ENCODE measurements at regions not wholly inside any gene's neighbourhood (a gene's known extent, or its start where the extent isn't known, plus 50 kb on each side); places are given as distances from the start of the nearest gene placed in this dataset.

DNA sequence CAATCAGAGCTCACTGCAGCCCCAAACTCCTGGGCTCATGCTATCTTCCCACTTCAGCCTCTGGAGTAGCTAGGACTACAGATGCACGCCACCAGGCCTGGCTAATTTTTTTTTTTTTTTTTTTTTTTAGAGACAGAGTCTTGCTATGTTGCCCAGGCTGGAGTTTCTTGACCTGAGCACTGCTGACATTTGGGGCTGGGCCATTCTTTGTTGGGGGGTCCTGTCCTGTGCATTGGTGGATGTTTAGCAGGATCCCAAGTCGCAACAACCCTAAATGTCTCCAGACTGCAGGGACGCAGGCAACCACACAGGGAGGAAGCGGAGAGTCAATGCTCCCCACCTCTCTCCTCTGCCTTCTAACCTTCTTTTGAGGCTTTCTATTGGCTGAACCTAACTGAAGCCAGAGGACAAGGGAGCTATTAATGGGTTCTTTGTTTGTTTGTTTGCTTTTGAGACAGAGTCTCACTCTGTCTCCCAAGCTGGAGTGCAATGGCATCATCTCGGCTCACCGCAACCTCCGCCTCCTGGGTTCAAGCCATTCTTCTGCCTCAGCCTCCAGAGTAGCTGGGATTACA lies 58.3 kb upstream of the ADGRE5 start:
- DNase-seq (ENCODE audit: low read depth, low spot score) (no peak), ATAC-seq (no peak)
- no peaks in the 10 kb centered on the region for H3K9me2 ChIP-seq (ENCODE audit: insufficient read depth)
- ChIA-PET RAD21 (ENCODE audit: low non-redundant PET in 1 of 2, low total read pairs in 2 of 2, uncharacterized antibody in 2 of 2, unreplicated experiment in 2 of 2) (interaction anchor here in 1 of 2 experiments (0.7 kb wide), 1 partner anchor 22 kb away, joined by 5 read pairs; no protein-coding TSS in a partner anchor), CTCF (no interaction called here), POLR2A (no interaction called here)
- H3K79me2 ChIP-seq (ENCODE audit: insufficient read depth, low read length): no peaks in the 10 kb centered on the region
- no peak overlapping the region for H3K27ac ChIP-seq (ENCODE audit: low read depth, low read length)
- H3K9ac ChIP-seq (ENCODE audit: low read length): no peak overlapping the region
- no peak overlapping the region for H3K4me3 ChIP-seq (replicated peaks in 1 of 2; ENCODE audit: low read depth in 1 of 2, low read length in 2 of 2)
- H3K4me2 ChIP-seq (ENCODE audit: low read length): no peak overlapping the region
- no peak overlapping the region for H2AFZ ChIP-seq (ENCODE audit: low read depth, low read length, poor library complexity, severe bottlenecking)
- no peaks in the 10 kb centered on the region for H3K27me3 ChIP-seq (ENCODE audit: insufficient read depth, low read length)
- no peaks in the 10 kb centered on the region for H4K20me1 ChIP-seq (ENCODE audit: insufficient read depth)
- TF ChIP-seq POLR2AphosphoS5 (IDR thresholded peaks at IDR 0.05; ENCODE audit: low read depth, low read length) (no peak), FOSL1 (IDR thresholded peaks at IDR 0.05; ENCODE audit: low read depth) (no peak), SP1 (IDR thresholded peaks at IDR 0.05; ENCODE audit: low read depth) (no peak), YY1 (IDR thresholded peaks at IDR 0.05; ENCODE audit: extremely low read depth, insufficient replicate concordance, low read depth, low read length) (no peak), RAD21 (IDR thresholded peaks at IDR 0.05; ENCODE audit: low read depth) (no peak), ELF1 (IDR thresholded peaks at IDR 0.05; ENCODE audit: borderline replicate concordance, low read depth) (no peak), ZFX (IDR thresholded peaks at IDR 0.05) (no peak), CBX3 (IDR thresholded peaks at IDR 0.05; ENCODE audit: low read depth) (no peak), CEBPB (IDR thresholded peaks at IDR 0.05; ENCODE audit: low read depth) (no peak)
- TF ChIP-seq, protein P1, sequence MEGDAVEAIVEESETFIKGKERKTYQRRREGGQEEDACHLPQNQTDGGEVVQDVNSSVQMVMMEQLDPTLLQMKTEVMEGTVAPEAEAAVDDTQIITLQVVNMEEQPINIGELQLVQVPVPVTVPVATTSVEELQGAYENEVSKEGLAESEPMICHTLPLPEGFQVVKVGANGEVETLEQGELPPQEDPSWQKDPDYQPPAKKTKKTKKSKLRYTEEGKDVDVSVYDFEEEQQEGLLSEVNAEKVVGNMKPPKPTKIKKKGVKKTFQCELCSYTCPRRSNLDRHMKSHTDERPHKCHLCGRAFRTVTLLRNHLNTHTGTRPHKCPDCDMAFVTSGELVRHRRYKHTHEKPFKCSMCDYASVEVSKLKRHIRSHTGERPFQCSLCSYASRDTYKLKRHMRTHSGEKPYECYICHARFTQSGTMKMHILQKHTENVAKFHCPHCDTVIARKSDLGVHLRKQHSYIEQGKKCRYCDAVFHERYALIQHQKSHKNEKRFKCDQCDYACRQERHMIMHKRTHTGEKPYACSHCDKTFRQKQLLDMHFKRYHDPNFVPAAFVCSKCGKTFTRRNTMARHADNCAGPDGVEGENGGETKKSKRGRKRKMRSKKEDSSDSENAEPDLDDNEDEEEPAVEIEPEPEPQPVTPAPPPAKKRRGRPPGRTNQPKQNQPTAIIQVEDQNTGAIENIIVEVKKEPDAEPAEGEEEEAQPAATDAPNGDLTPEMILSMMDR (IDR thresholded peaks at IDR 0.05 in 2 of 3, conservative IDR thresholded peaks at IDR 0.05 in 1 of 3; ENCODE audit: borderline replicate concordance in 1 of 3, insufficient read depth in 1 of 3, low read depth in 2 of 3, low read length in 2 of 3): no peak
- TF ChIP-seq, protein P2, sequence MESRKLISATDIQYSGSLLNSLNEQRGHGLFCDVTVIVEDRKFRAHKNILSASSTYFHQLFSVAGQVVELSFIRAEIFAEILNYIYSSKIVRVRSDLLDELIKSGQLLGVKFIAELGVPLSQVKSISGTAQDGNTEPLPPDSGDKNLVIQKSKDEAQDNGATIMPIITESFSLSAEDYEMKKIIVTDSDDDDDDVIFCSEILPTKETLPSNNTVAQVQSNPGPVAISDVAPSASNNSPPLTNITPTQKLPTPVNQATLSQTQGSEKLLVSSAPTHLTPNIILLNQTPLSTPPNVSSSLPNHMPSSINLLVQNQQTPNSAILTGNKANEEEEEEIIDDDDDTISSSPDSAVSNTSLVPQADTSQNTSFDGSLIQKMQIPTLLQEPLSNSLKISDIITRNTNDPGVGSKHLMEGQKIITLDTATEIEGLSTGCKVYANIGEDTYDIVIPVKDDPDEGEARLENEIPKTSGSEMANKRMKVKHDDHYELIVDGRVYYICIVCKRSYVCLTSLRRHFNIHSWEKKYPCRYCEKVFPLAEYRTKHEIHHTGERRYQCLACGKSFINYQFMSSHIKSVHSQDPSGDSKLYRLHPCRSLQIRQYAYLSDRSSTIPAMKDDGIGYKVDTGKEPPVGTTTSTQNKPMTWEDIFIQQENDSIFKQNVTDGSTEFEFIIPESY (IDR thresholded peaks at IDR 0.05; ENCODE audit: extremely low read depth, insufficient replicate concordance, low read length): no peak
- no peaks in the 10 kb centered on the region for H3K9me3 ChIP-seq (ENCODE audit: control insufficient read depth in 1 of 2, insufficient read depth in 1 of 2, low read depth in 1 of 2, low read length in 2 of 2)
- peaks cover 0 to 7% of the 10 kb centered on the region in 2 experiments; a peak in 3 of 4 replicates for H3K4me1 ChIP-seq (ENCODE audit: control insufficient read depth in 1 of 2, insufficient read depth in 2 of 2, low read length in 2 of 2)
- H3K36me3 ChIP-seq (ENCODE audit: control insufficient read depth in 1 of 2, insufficient read depth in 2 of 2, low read length in 2 of 2): no peaks in the 10 kb centered on the region
- intact Hi-C loops (cut with micrococcal nuclease): no loop called here
- no TSS peak for BruUV-seq (replicated peaks)

All from HCT116 (cell line).